GM04504 (cell line): ENCODE measurements at regions not wholly inside any gene's neighbourhood (a gene's known extent, or its start where the extent isn't known, plus 50 kb on each side); places are given as distances from the start of the nearest gene placed in this dataset.
"Not testable (repeated sequence)": the region's sequence is repeated elsewhere in the genome, so short reads cannot be mapped to it uniquely, and the experiment has no call there.

Experiments used
- DNase-seq: peaks from one replicate; pipeline ENCODE4 v3.0.0-alpha.2; 2012; ENCODE audit warnings: low read depth

DNA sequence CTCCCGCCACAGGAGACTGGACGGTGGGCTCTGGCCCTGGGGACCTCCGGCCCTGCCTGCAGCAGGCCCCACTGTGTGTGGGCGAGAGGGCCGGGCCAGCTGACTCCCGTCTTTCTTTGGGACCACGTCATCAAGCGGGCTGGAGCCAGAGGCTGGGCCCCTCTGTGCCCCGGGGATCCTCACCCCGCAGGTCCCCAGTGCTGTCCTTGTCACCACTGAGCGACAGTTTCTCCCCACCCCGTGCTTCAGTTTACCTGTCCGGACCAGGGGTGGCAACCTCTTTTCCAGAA is 181.9 kb upstream of the ZNF469 start:
- no peak for DNase-seq

DNA sequence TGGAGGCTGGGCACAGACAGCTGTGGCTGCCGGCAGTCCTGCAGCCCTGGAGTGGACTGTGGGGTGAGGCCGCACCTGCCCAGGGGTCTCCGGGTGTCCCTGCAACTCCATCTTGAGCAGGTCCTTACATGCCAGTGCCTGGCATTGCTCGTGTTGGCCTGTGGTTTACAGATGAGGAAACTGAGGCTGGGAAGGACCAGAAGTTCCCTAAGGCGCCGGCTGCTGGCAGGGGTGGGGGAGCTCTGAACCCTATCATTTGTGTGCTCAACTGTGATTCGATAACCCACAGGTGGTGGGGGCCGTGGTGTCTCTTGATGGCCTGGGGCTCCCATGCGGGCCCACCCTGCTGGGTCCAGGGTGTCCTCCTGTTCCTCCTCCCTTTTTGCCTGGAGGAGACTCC is 181.1 kb upstream of the ZNF469 start:
- DNase-seq = not testable (repeated sequence)

- no peak for DNase-seq
These were observed 180.5 kb upstream of the ZNF469 start for GRCh38 chr16:88202207-88202745.

DNA sequence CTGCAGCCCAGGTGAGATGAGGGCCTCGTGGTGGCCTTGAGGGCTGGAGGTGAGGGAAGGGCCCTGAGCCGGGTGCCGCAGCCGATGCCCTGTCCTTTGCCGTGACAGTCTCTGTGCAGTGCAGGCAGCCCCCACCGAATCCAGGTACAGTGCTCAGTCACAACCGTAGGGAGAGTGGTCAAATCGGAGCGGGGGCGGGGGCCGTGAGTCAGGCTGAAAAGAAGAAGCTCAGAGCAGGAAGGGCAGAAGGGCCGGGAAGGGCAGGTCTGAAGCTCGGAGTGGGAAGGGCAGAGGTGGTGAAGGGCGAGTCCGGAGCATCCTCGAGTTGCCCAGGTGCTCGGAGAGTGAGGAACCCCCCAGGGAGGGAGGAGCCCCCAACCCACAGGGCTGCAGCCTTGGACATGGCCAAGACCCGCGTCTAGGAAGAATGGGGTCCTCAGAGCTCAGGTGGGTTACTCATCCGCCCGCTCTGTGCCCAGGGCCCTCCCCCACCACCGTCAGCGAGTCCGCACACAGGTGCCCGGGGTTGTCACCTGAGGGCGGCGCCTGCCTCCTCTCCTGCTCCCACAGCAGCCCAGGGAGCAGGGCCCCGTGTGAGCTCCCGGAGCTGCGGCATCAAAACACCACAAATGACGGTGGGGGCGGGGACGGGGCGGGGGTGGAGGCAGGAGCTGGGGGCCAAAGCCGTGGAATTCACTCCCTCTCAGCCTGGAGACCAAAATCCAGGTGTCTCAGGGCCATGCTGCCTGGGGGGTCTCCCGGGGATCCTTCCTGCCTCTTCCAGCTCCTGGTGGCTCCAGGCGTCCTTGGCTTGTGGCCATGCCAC is 179.7 kb upstream of the ZNF469 start:
- DNase-seq = not testable (repeated sequence)

DNA sequence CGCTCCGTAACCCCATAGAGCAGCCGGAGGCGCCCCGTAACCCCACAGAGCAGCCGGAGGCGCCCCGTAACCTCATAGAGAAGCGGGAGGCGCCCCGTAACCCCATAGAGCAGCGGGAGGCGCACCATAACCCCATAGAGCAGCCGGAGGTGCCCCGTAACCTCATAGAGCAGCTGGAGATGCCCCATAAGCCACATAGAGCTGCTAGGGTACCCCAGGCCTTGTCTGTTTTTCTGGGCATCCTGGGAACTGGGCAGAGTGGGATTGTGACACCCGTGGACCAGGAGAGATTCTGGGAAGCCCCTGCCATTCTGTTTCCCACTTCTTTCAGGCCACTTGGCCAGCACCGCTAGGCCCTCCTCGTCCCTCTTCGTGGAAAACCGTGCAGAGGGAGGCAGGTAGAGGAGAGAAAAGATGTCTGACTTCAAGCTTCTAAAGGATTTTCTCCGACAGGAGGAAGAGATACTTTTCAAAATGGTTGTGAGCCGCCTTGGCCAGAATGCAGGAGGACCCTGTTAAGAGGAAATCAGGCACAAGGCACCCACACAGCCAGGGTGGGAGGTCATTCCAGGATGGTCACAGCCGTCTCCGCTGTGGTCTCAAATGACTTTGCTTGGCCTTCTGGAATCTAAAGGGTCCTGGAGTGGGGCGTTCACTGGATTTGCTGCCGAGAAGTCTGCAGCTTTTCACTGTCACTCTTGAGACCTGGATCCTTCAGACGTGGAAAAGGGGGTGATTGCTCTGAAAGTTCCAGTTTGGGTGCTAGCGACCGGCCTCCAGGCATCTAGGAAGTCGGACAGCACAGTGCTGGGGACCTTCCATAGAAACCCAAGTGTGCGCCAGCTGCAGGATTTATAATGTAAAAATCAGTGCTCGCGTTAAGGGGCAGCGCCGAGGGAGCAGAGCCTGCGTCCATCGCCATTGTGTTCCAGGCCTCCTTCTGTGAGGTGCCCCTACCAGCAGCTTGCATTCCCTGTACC is 178.3 kb upstream of the ZNF469 start:
- not testable (repeated sequence) for DNase-seq

GRCh38 chr16:88205482-88205881 is 177.3 kb upstream of the ZNF469 start:
- not testable (repeated sequence) for DNase-seq

- not testable (repeated sequence) for DNase-seq
These were observed 176.8 kb upstream of the ZNF469 start for GRCh38 chr16:88206006-88206405.

GRCh38 chr16:88206516-88206915 is 176.2 kb upstream of the ZNF469 start:
- not testable (repeated sequence) for DNase-seq

- DNase-seq = no peak
These were observed 174.6 kb upstream of the ZNF469 start for GRCh38 chr16:88208112-88208511.

GRCh38 chr16:88208776-88209175 is 174.0 kb upstream of the ZNF469 start:
- DNase-seq = not testable (repeated sequence)

GRCh38 chr16:88209579-88209978 is 173.2 kb upstream of the ZNF469 start:
- DNase-seq = not testable (repeated sequence)

- DNase-seq = not testable (repeated sequence)
These were observed 168.8 kb upstream of the ZNF469 start for GRCh38 chr16:88213937-88214336.

DNA sequence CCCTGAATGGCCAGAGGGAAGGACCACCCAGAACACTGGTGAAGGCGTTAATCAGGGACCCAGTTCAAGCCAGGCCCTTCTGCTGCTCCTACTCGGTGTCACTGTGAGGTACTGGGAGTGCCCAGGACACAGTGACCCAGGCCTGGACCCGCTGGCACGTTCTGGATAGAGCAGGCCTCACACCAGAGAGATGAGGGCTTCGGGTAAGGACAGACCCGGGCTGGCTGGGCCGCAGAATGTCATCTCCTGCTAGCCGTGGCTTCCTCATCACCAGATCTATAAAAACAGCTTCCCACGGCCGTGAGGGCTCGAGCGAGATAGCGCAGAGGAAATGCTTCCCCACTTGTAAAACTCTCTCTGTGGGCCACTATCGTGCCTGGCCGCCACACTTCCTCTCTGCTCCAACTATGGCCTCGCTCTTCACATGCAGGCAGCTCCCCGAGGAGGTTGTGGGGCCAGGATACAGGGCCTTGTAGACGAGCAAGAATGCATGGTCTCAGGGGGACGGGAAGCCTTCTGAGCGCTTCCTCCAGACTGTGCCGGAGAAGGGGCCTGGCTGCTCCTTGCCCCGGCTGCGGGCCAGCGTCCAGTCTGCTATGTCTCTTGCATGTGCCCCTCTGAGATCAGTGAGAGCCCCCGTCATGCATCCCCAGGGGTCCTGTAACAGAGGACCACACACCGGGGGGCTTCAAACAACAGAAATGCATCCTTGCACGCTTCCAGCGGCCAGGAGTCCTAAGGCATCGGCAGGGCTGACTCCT is 161.6 kb upstream of the ZNF469 start:
- not testable (repeated sequence) for DNase-seq

- not testable (repeated sequence) for DNase-seq
These were observed 159.1 kb upstream of the ZNF469 start for GRCh38 chr16:88223696-88224095.

- not testable (repeated sequence) for DNase-seq
These were observed 158.4 kb upstream of the ZNF469 start for GRCh38 chr16:88224131-88224898.

DNA sequence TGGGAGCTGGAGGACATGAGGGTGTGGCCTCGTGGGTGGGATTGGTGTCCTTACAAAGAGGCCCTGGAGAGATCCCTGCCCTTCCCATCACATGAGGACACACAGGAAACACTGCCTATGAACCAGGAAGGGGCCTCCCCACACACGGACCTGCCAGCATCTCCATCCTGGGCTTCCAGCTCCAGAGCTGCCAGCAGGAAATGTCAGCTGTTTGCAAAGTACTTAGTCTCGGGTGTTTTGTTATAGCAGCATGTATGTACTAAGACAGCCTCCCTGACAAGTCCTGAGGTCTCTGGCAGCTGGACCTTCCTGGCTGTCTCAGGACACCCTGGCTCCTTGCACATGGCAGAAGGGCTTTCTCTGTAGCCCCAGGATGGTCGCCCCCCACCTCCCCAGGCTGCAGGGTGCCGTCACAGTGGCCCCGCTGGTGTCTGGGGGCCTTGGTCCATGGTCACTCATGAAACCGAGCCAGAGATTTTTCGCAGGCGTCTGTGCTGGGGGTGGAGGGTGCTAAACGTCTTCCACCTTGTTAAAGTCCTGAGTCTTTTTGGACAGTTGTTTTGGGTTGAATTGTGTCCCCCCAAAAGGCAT is 157.0 kb upstream of the ZNF469 start:
- not testable (repeated sequence) for DNase-seq

DNA sequence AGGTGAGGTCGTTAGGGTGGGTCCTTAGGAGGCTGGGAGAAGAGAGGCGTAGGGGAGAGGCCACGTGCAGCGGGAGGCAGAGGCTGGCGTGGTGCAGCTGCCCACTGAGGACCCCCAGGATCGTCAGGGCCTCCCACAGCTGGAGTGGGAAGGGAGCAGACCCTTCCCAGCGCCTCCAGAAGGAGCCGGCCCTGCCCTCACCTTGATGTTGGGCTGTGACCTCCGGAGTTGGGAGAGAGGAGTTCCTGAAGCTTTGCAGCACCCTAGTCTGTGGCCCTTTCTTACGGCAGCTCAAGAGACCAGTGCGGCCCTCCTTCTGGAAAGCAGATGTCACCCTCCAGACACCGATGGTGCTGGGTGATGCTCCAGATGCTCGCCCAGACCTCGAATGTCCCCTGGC is 156.5 kb upstream of the ZNF469 start:
- not testable (repeated sequence) for DNase-seq

DNA sequence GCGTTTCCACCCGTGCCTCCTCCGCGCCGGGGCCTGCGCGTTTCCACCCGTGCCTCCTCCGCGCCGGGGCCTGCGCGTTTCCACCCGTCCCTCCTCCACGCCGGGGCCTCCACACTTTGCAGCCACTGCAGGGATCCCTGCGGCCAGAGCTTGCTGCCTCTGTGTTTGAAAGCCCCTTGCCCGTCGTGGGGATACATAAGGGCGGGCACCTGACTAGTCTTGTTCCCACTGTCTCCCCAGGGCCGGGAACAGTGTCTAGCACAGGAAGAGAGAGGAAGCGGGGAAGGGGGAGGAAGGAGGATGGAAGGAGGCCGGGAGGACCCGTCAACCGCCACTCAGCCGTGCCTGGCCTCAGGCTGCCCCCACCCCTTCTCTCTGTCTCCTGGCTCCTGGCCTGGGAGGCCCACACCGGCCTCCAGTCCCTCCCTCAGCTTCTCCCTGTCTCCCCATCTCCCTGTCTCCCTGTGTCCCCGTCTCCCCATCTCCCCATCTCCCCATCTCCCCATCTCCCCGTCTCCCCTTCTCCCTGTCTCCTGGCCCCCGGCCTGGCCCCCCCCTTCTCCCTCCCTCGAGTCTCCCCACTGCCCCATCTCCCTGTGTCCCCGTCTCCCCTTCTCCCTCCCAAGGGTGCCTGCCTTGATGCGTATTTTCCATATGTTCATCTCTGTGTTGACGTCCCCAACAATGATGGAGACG is 155.6 kb upstream of the ZNF469 start:
- not testable (repeated sequence) for DNase-seq

DNA sequence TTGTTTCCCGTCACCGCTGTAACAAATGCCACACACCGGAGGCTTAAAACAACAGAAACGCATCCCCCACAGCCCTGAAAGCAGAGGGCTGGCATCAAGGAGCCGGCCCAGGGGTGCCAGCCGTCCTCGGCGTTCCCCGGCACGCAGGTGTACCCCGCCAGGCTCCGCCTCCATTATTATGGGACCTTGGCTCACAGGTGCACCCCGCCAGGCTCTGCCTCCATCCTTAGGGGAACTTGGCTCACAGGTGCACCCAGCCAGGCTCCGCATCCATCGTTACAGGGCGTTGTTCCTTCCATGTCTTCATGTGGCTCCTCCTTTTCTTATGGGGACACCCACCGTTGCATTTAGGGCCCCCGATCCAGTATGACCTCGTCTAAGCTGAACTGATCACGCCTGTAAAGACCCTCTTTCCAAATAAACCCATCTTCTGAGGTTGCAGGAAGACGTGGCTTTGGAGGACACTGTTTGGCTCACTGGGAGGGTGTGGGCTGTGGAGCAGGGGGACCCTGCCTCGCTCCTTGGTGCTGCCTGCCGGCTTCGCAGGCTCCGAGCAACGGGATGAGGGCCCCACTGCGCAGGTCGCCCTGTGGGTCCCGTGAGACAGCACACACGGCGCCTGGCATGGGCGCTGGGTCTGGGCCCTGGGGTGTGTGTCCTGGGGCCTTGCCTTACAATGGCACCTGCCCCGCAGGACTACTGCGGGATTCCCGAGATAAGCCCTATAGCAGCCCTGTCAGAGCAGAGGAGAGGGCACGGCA is 154.9 kb upstream of the ZNF469 start:
- not testable (repeated sequence) for DNase-seq
